WERI-Rb-1 (cell line): ENCODE measurements at regions not wholly inside any gene's neighbourhood (a gene's known extent, or its start where the extent isn't known, plus 50 kb on each side); places are given as distances from the start of the nearest gene placed in this dataset.

Experiments used
- DNase-seq: peaks from one replicate; pipeline ENCODE4 v3.0.0-alpha.2; 2020
- H3K27ac ChIP-seq: fragments of 250-450 bp; sonication (Bioruptor Pico); 2 replicates; pipeline ENCODE4 v1.5.1; 2020; ENCODE audit warnings: mild to moderate bottlenecking, moderate library complexity
- H3K27me3 ChIP-seq: fragments of 250-450 bp; sonication (Bioruptor Pico); 2 replicates; pipeline ENCODE4 v1.5.1; 2021; ENCODE audit warnings: mild to moderate bottlenecking, low read depth, moderate library complexity; ENCODE audit not compliant: insufficient read depth, severe bottlenecking
- H3K36me3 ChIP-seq: fragments of 250-450 bp; sonication (Bioruptor Pico); 2 replicates; pipeline ENCODE4 v1.5.1; 2020; ENCODE audit warnings: mild to moderate bottlenecking, moderate library complexity
- H3K4me3 ChIP-seq: 2 replicates; pipeline ENCODE4 v1.5.1; 2011; ENCODE audit warnings: low read depth, mild to moderate bottlenecking, control low read depth, low read length
- H3K9me3 ChIP-seq: fragments of 250-450 bp; sonication (Bioruptor Pico); 2 replicates; pipeline ENCODE4 v1.5.1; 2021; ENCODE audit warnings: mild to moderate bottlenecking, moderate library complexity; ENCODE audit not compliant: severe bottlenecking
- CTCF ChIP-seq: IDR thresholded peaks from 2 replicates; pipeline ENCODE4 v1.5.1; 2011; ENCODE audit warnings: low read depth, mild to moderate bottlenecking, control low read depth, inconsistent platforms, low read length

- H3K27me3 ChIP-seq: no peaks in the 10 kb centered on the region
- H3K9me3 ChIP-seq: no peaks in the 10 kb centered on the region
- H3K4me3 ChIP-seq: no peak overlapping the region
- H3K27ac ChIP-seq: no peak overlapping the region
- no peaks in the 10 kb centered on the region for H3K36me3 ChIP-seq
- no peak for DNase-seq
- no peak for TF ChIP-seq CTCF
Measured at GRCh38 chr1:195804547-195804946, 803.7 kb downstream of the KCNT2 start.

- DNase-seq: no peak
- Histone ChIP-seq H3K4me3 (no peak overlapping the region), H3K27ac (no peak overlapping the region), H3K27me3 (no peaks in the 10 kb centered on the region), H3K9me3 (no peaks in the 10 kb centered on the region), H3K36me3 (no peaks in the 10 kb centered on the region)
- TF ChIP-seq CTCF: no peak
Measured at GRCh38 chr1:195799016-195799415, 809.2 kb downstream of the KCNT2 start.

- no peak for TF ChIP-seq CTCF
- H3K36me3 ChIP-seq: no peaks in the 10 kb centered on the region
- no peak overlapping the region for H3K27ac ChIP-seq
- H3K9me3 ChIP-seq: no peaks in the 10 kb centered on the region
- DNase-seq: no peak
- no peaks in the 10 kb centered on the region for H3K27me3 ChIP-seq
- no peak overlapping the region for H3K4me3 ChIP-seq
Measured at GRCh38 chr1:195794225-195794624, 814.0 kb downstream of the KCNT2 start.

DNA sequence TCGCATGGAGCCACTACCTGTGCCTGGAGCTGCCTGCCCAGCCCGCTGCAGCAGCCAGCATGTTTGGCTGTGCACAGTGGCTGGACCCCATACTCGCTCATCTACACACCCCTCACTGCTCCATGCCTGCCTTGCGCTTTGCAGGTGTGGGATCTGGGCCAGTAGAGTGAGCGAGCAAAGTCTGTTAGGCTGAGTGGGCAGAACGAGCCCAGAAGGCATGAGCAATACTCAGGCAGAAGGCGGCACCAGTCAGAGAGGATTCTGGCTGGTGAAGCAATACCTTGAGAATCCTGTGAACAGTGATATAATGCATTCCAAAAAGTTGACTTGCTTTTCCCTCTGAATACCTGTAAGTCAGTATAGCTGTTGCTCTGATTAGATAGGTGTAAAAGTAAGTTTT lies 816.4 kb downstream of the KCNT2 start:
- H3K9me3 ChIP-seq: no peaks in the 10 kb centered on the region
- H3K27ac ChIP-seq: no peak overlapping the region
- no peak overlapping the region for H3K4me3 ChIP-seq
- no peaks in the 10 kb centered on the region for H3K36me3 ChIP-seq
- DNase-seq: no peak
- no peaks in the 10 kb centered on the region for H3K27me3 ChIP-seq
- no peak for TF ChIP-seq CTCF

DNA sequence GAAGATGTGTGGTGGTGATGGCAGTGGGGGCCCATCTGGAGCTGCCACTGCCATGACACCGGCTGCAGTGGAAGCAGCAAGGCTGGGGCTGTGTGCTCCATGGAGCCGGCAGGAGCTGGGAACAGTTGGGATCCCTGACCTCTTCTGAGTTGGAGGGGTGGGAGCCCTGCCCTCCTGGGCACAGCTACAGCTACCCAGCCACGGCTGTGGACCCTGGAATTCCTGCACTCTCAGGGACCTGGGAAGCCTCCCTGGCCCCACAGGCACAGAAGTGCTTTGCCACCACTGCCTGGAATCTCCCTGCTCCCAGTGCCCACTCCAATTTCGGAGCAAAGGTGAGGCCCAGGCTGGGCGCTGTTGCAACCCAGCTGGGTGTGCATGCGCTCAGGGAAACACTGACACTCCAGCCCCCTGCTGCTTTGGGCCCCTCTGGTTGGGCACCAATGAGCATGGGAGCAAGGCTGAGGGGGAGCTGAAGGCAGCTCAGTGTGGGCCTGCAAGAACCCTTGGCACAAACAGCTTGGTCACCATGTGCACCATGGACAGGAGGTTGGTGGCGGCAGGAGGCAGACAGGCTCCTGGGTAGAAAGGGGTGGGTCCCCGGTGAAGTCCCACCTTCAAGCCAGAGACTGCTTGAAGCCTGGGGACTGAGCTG lies 817.6 kb downstream of the KCNT2 start:
- no peaks in the 10 kb centered on the region for H3K36me3 ChIP-seq
- no peaks in the 10 kb centered on the region for H3K9me3 ChIP-seq
- no peak for TF ChIP-seq CTCF
- H3K27ac ChIP-seq: no peak overlapping the region
- no peak for DNase-seq
- no peaks in the 10 kb centered on the region for H3K27me3 ChIP-seq
- H3K4me3 ChIP-seq: no peak overlapping the region

GRCh38 chr1:195789321-195789720 lies 818.9 kb downstream of the KCNT2 start:
- Histone ChIP-seq H3K9me3 (no peaks in the 10 kb centered on the region), H3K36me3 (no peaks in the 10 kb centered on the region), H3K4me3 (no peak overlapping the region), H3K27me3 (no peaks in the 10 kb centered on the region), H3K27ac (no peak overlapping the region)
- DNase-seq: no peak
- TF ChIP-seq CTCF: no peak
